ENCODE measurements at regions not wholly inside any gene's neighbourhood (a gene's known extent, or its start where the extent isn't known, plus 50 kb on each side); places are given as distances from the start of the nearest gene placed in this dataset.

DNA sequence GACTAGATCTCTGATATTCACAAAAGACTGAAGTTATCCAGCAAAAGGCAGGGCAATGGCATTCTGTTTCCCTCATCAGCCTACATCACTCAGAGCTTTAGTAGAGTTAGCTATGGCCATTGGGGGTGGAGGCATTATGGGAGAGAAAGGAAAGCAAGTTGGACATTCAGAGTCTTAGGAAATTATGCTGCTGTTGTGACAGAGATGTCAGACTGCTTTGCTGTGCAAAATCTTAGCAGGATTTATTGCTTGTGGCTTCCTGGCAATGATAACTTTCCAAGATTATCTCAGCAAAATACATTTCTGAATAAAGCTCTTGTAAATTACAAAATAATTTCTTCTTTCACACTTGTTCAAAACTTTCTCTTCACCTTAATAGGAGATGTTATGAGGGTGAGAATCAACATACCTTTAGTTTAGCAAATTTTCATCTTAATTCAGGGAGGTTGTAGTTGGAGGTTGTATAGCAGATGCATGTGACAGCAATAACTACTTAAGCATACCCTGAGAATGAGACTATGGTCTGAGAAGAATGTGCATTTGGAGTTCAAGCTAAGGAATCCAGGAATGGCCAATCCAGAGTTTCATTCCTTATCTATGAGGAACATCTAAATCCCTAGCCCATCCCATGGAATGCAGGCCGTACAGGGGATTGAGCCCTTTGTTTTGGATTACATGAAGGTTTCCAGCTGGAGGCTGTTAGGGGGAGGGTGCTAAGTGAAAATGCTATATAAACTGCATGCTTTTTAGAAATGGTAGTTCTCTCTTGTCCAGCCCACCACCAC, 179.8 kb downstream of the HAO1 start:
- Histone ChIP-seq H3K4me3 (ENCODE audit: low read length) (no peak overlapping the region), H3K9me3 (ENCODE audit: low read length) (no peaks in the 10 kb centered on the region), H3K4me1 (ENCODE audit: insufficient read depth, low read length) (no peaks in the 10 kb centered on the region), H3K36me3 (ENCODE audit: insufficient read depth, low read length) (no peaks in the 10 kb centered on the region), H3K27ac (ENCODE audit: low read depth, low read length) (no peak overlapping the region), H3K27me3 (ENCODE audit: insufficient read depth, low read length, poor library complexity, severe bottlenecking) (no peaks in the 10 kb centered on the region)
- CTCF ChIA-PET: no interaction called here
- POLR2A ChIA-PET: no interaction called here
- Mint-ChIP-seq H3K27me3 (peaks cover 0 to 2% of the 10 kb centered on the region in 2 donors), H3K36me3 (no peaks in the 10 kb centered on the region), H3K27ac (no peak overlapping the region), H3K4me3 (no peak overlapping the region), H3K4me1 (no peaks in the 10 kb centered on the region), H3K9me3 (peaks cover 0 to 8% (median 0%) of the 10 kb centered on the region in 5 donors)
- DNase-seq: no peak

DNA sequence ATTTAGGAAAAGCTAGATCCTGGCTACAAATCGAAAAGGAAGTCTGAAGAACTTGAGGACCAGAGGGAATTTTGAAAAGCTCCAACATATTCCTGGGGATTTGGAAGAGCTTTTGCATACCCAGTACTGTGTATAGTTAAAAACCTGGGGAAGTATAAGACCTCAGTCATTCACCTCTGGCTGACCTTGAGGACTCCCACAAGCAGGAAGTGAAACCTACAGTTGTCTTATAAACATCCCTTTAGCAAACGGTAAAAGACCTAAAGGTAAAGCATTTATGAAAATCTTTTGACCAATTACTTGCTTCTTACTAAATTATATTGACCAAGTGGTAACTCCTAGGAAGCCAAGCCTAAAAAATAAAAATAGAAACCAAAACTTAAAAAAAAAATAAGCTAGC, 175.0 kb downstream of the HAO1 start:
- CTCF ChIA-PET: no interaction called here
- Histone ChIP-seq H3K27me3 (ENCODE audit: insufficient read depth, low read length, poor library complexity, severe bottlenecking) (no peaks in the 10 kb centered on the region), H3K27ac (ENCODE audit: low read depth, low read length) (no peak overlapping the region), H3K4me1 (ENCODE audit: insufficient read depth, low read length) (no peaks in the 10 kb centered on the region), H3K9me3 (ENCODE audit: low read length) (no peaks in the 10 kb centered on the region), H3K4me3 (ENCODE audit: low read length) (no peak overlapping the region), H3K36me3 (ENCODE audit: insufficient read depth, low read length) (no peaks in the 10 kb centered on the region)
- Mint-ChIP-seq H3K27me3 (no peaks in the 10 kb centered on the region), H3K36me3 (no peaks in the 10 kb centered on the region), H3K9me3 (peaks cover 0 to 3% (median 0%) of the 10 kb centered on the region in 5 donors), H3K27ac (no peak overlapping the region), H3K4me3 (no peak overlapping the region), H3K4me1 (no peaks in the 10 kb centered on the region)
- POLR2A ChIA-PET: no interaction called here
- DNase-seq: no peak

DNA sequence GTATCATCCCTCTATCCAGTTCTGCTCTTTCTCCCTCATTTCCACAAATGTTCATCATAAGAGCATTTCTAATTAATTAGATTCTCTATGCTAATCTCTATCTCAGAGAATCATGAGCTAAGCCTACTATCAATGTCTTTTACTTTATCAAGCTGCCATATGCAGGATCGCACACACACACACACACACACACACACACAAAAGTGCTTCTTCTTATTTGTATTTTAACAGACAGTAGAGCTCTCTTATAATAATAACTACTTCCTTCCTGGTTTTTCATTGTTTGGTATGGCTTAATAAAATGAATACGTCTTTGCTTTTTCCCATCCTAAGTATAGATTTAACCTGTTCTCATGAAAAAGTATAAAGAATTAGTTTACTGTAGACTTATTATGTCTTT, 170.2 kb downstream of the HAO1 start:
- no peaks in the 10 kb centered on the region for H3K4me1 Mint-ChIP-seq
- Histone ChIP-seq H3K27me3 (ENCODE audit: insufficient read depth, low read length, poor library complexity, severe bottlenecking) (no peaks in the 10 kb centered on the region), H3K9me3 (ENCODE audit: low read length) (no peaks in the 10 kb centered on the region), H3K27ac (ENCODE audit: low read depth, low read length) (no peak overlapping the region), H3K4me1 (ENCODE audit: insufficient read depth, low read length) (no peaks in the 10 kb centered on the region), H3K36me3 (ENCODE audit: insufficient read depth, low read length) (no peaks in the 10 kb centered on the region), H3K4me3 (ENCODE audit: low read length) (no peak overlapping the region)
- no peak overlapping the region for H3K27ac Mint-ChIP-seq
- POLR2A ChIA-PET: no interaction called here
- CTCF ChIA-PET: no interaction called here
- no peak overlapping the region for H3K4me3 Mint-ChIP-seq
- H3K9me3 Mint-ChIP-seq: peaks cover 0 to 5% (median 0%) of the 10 kb centered on the region in 5 donors
- no peaks in the 10 kb centered on the region for H3K36me3 Mint-ChIP-seq
- no peak for DNase-seq
- no peaks in the 10 kb centered on the region for H3K27me3 Mint-ChIP-seq

DNA sequence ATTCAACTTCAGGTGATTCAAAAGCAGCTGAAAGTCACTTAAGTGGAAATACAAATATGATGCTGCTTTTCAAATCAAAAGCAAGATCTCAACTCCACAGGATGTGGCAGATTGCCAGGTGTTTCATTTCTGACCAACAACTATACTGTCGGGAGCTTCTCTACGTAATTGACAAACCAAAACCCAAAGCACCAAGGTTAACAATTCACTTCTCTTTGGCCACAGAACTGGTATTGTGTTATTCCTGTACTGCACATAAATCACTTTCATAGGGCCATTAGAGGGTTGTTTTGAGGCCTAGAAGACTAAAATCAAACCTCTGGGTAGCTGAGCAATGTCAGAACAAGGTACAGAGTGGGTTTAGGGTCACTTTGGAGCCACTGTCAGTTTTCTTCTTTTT, 169.7 kb downstream of the HAO1 start:
- H3K4me1 Mint-ChIP-seq: no peaks in the 10 kb centered on the region
- CTCF ChIA-PET: no interaction called here
- peaks cover 0 to 5% (median under 1%) of the 10 kb centered on the region in 5 donors for H3K9me3 Mint-ChIP-seq
- no peak for DNase-seq
- H3K4me3 Mint-ChIP-seq: no peak overlapping the region
- no peak overlapping the region for H3K27ac Mint-ChIP-seq
- Histone ChIP-seq H3K9me3 (ENCODE audit: low read length) (no peaks in the 10 kb centered on the region), H3K36me3 (ENCODE audit: insufficient read depth, low read length) (no peaks in the 10 kb centered on the region), H3K27me3 (ENCODE audit: insufficient read depth, low read length, poor library complexity, severe bottlenecking) (no peaks in the 10 kb centered on the region), H3K4me3 (ENCODE audit: low read length) (no peak overlapping the region), H3K27ac (ENCODE audit: low read depth, low read length) (no peak overlapping the region), H3K4me1 (ENCODE audit: insufficient read depth, low read length) (no peaks in the 10 kb centered on the region)
- no peaks in the 10 kb centered on the region for H3K36me3 Mint-ChIP-seq
- no peaks in the 10 kb centered on the region for H3K27me3 Mint-ChIP-seq
- POLR2A ChIA-PET: no interaction called here

DNA sequence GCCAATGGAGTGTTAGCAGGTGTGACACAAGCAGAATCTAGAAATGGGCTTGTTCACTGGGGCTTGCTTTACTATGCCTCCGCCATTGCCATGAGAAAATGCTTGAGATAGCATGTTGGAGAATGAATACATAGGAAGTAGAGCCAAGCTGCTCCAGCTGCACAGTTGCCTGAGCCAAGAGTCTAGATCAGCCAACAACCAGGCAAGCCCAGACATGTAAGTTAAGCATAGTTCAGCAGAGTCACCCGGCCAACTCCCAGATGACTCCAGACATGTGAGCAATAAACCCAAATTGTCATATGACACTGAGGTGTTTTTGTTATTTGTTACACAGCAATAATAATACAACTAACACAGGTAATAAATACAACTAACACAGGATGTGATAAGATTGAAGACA, 167.9 kb downstream of the HAO1 start:
- Histone ChIP-seq H3K4me3 (ENCODE audit: low read length) (no peak overlapping the region), H3K9me3 (ENCODE audit: low read length) (no peaks in the 10 kb centered on the region), H3K36me3 (ENCODE audit: insufficient read depth, low read length) (no peaks in the 10 kb centered on the region), H3K27ac (ENCODE audit: low read depth, low read length) (no peak overlapping the region), H3K27me3 (ENCODE audit: insufficient read depth, low read length, poor library complexity, severe bottlenecking) (no peaks in the 10 kb centered on the region), H3K4me1 (ENCODE audit: insufficient read depth, low read length) (no peaks in the 10 kb centered on the region)
- Mint-ChIP-seq H3K4me1 (no peaks in the 10 kb centered on the region), H3K36me3 (no peaks in the 10 kb centered on the region), H3K27me3 (no peaks in the 10 kb centered on the region), H3K27ac (no peak overlapping the region), H3K4me3 (no peak overlapping the region), H3K9me3 (peaks cover 0 to 12% (median 4%) of the 10 kb centered on the region in 5 donors)
- ChIA-PET POLR2A (no interaction called here), CTCF (no interaction called here)
- DNase-seq: no peak

DNA sequence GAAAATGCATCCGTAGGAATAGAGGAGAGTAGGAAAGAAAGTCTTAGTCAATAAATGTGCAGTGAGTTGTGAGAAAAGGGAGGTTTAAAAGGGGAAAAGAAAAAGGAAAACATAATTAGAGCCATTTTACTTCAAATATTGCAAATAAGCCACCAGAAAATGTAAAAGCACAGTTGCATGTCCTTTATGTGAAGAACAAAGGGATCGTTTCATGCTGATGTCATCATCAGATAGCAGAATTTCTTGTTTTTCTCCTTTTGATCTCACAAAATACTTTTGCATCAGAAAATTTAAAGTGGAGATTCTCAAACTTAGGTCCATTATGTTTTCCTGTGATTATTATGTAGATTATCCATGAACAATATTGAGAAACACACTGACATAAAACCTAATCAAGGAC, 166.7 kb downstream of the HAO1 start:
- H3K9me3 Mint-ChIP-seq: peaks cover 0 to 13% (median 5%) of the 10 kb centered on the region in 5 donors

DNA sequence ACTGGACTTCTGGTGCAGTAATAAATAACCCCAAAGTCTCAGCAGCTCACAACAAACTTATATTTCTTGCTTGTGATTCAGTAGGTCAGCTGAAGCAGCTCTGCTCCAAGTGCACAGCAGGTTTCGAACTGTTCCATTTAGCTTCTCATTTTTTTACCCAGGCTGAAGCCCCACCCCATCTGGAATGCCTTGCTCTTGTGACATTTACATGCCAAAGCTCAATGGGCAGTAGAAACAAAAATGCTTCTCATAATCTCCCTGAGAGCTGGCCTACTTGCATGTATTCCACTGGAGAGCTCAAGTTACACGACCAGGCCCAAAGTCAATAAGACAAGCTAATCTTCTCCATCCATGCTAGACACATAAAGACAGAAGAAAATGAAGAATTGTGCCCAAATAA, 165.2 kb downstream of the HAO1 start:
- Histone ChIP-seq H3K27ac (ENCODE audit: low read depth, low read length) (no peak overlapping the region), H3K4me1 (ENCODE audit: insufficient read depth, low read length) (no peaks in the 10 kb centered on the region), H3K27me3 (ENCODE audit: insufficient read depth, low read length, poor library complexity, severe bottlenecking) (no peaks in the 10 kb centered on the region), H3K4me3 (ENCODE audit: low read length) (no peak overlapping the region), H3K36me3 (ENCODE audit: insufficient read depth, low read length) (no peaks in the 10 kb centered on the region), H3K9me3 (ENCODE audit: low read length) (no peaks in the 10 kb centered on the region)
- Mint-ChIP-seq H3K9me3 (peaks cover 2 to 11% (median 5%) of the 10 kb centered on the region in 5 donors), H3K4me1 (no peaks in the 10 kb centered on the region), H3K27me3 (no peaks in the 10 kb centered on the region), H3K27ac (no peak overlapping the region), H3K36me3 (no peaks in the 10 kb centered on the region), H3K4me3 (peak overlapping the region in 1 of 7 donors; percentile 2)
- POLR2A ChIA-PET: no interaction called here
- no peak for DNase-seq
- CTCF ChIA-PET: no interaction called here

More for the DNA sequence above, 166.7 kb downstream of the HAO1 start:
- Mint-ChIP-seq H3K27ac (no peak overlapping the region), H3K27me3 (no peaks in the 10 kb centered on the region), H3K4me1 (no peaks in the 10 kb centered on the region), H3K36me3 (no peaks in the 10 kb centered on the region), H3K4me3 (no peak overlapping the region)
- ChIA-PET POLR2A (no interaction called here), CTCF (no interaction called here)
- no peaks in the 10 kb centered on the region for H3K9me3 ChIP-seq (ENCODE audit: low read length)
- no peaks in the 10 kb centered on the region for H3K36me3 ChIP-seq (ENCODE audit: insufficient read depth, low read length)
- no peak for DNase-seq
- no peak overlapping the region for H3K27ac ChIP-seq (ENCODE audit: low read depth, low read length)
- H3K27me3 ChIP-seq (ENCODE audit: insufficient read depth, low read length, poor library complexity, severe bottlenecking): no peaks in the 10 kb centered on the region
- H3K4me1 ChIP-seq (ENCODE audit: insufficient read depth, low read length): no peaks in the 10 kb centered on the region
- no peak overlapping the region for H3K4me3 ChIP-seq (ENCODE audit: low read length)

DNA sequence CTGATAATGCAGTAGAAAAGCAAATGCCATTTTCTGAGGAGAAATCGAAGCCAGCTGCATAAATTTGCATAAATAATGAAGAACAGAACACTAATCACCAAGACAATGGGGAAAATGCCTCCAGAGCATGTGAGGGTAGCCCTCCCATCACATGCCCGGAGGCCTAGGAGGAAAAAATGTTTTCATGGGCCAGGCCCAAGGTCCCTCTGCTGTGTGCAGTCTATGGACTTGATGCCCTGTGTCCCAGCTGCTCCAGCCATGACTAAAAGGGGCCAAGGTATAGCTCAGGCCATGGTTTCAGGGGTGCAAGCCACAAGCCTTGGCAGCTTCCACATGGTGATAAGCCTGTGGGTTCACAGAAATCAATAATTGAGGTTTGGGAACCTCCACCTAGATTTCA, 164.1 kb downstream of the HAO1 start:
- Histone ChIP-seq H3K27me3 (ENCODE audit: insufficient read depth, low read length, poor library complexity, severe bottlenecking) (no peaks in the 10 kb centered on the region), H3K27ac (ENCODE audit: low read depth, low read length) (no peak overlapping the region), H3K9me3 (ENCODE audit: low read length) (no peaks in the 10 kb centered on the region), H3K36me3 (ENCODE audit: insufficient read depth, low read length) (no peaks in the 10 kb centered on the region), H3K4me1 (ENCODE audit: insufficient read depth, low read length) (no peaks in the 10 kb centered on the region), H3K4me3 (ENCODE audit: low read length) (no peak overlapping the region)
- H3K4me3 Mint-ChIP-seq: no peak overlapping the region
- H3K4me1 Mint-ChIP-seq: no peaks in the 10 kb centered on the region
- peaks cover 2 to 11% (median 5%) of the 10 kb centered on the region in 5 donors for H3K9me3 Mint-ChIP-seq
- ChIA-PET CTCF (no interaction called here), POLR2A (no interaction called here)
- no peaks in the 10 kb centered on the region for H3K27me3 Mint-ChIP-seq
- no peaks in the 10 kb centered on the region for H3K36me3 Mint-ChIP-seq
- no peak for DNase-seq
- no peak overlapping the region for H3K27ac Mint-ChIP-seq
